GM23338 (cell line): ENCODE measurements at regions not wholly inside any gene's neighbourhood (a gene's known extent, or its start where the extent isn't known, plus 50 kb on each side); places are given as distances from the start of the nearest gene placed in this dataset.

ENCODE experiments used
- ATAC-seq: fragments of 200-7000 bp; cut with Tn5 transposase; 3 replicates; pipeline ENCODE4 v1.9.1; 2020
- DNase-seq: peaks from one replicate; pipeline ENCODE4 v3.0.0-alpha.2; 2015; ENCODE audit warnings: low spot score
- H2AFZ ChIP-seq: fragments of 200-600 bp; sonication (generic); 2 replicates; pipeline ENCODE4 v1.8.0; 2016; ENCODE audit warnings: antibody characterized with exemption, mild to moderate bottlenecking, moderate library complexity
- H3F3A ChIP-seq: fragments of 200-600 bp; sonication (generic); replicated peaks from 2 replicates; pipeline ENCODE4 v1.8.0; 2017; ENCODE audit warnings: antibody characterized with exemption, mixed run types, low read depth
- H3K27ac ChIP-seq: fragments of 200-600 bp; sonication (generic); 2 replicates; pipeline ENCODE4 v1.6.1; 2016; ENCODE audit warnings: low read depth
- H3K27me3 ChIP-seq: fragments of 200-600 bp; sonication (generic); 2 replicates; pipeline ENCODE4 v1.8.0; 2016; ENCODE audit warnings: mild to moderate bottlenecking, mixed run types, moderate library complexity; ENCODE audit not compliant: insufficient read depth
- H3K36me3 ChIP-seq: fragments of 200-600 bp; sonication (generic); 2 replicates; pipeline ENCODE4 v1.8.0; 2016; ENCODE audit warnings: mild to moderate bottlenecking; ENCODE audit not compliant: insufficient read depth
- H3K4me1 ChIP-seq: fragments of 200-600 bp; sonication (generic); 2 replicates; pipeline ENCODE4 v1.8.0; 2016; ENCODE audit warnings: mild to moderate bottlenecking, moderate library complexity; ENCODE audit not compliant: insufficient read depth
- H3K4me2 ChIP-seq: fragments of 200-600 bp; sonication (generic); 2 replicates; pipeline ENCODE4 v1.7.1; 2017; ENCODE audit warnings: mixed run types
- H3K4me3 ChIP-seq: fragments of 200-600 bp; sonication (generic); 2 replicates; pipeline ENCODE4 v1.6.1; 2016; ENCODE audit warnings: mixed run types
- H3K79me2 ChIP-seq: fragments of 200-600 bp; sonication (generic); replicated peaks from 2 replicates; pipeline ENCODE4 v1.8.0; 2017; ENCODE audit warnings: mild to moderate bottlenecking; ENCODE audit not compliant: insufficient read depth
- H3K9me2 ChIP-seq: fragments of 200-600 bp; sonication (generic); 2 replicates; pipeline ENCODE4 v1.8.0; 2017; ENCODE audit not compliant: insufficient read depth
- H4K20me1 ChIP-seq: fragments of 200-600 bp; sonication (generic); replicated peaks from 2 replicates; pipeline ENCODE4 v1.8.0; 2017; ENCODE audit warnings: mild to moderate bottlenecking; ENCODE audit not compliant: insufficient read depth
- H3K27ac Mint-ChIP-seq: 2 replicates; pipeline ENCODE4 v1.8.0; 2020; ENCODE audit warnings: inconsistent platforms, mild to moderate bottlenecking, moderate library complexity, mixed read lengths
- H3K27me3 Mint-ChIP-seq: 3 replicates; pipeline ENCODE4 v1.8.0; 2022; ENCODE audit warnings: low read depth, mild to moderate bottlenecking, moderate library complexity, mixed read lengths, inconsistent platforms; ENCODE audit not compliant: insufficient read depth, poor library complexity
- H3K36me3 Mint-ChIP-seq: 3 replicates; pipeline ENCODE4 v1.8.0; 2021; ENCODE audit warnings: low read depth, mild to moderate bottlenecking, inconsistent platforms, moderate library complexity, mixed read lengths
- H3K4me1 Mint-ChIP-seq: 3 replicates; pipeline ENCODE4 v1.8.0; 2020; ENCODE audit warnings: mild to moderate bottlenecking, inconsistent platforms, mixed read lengths
- H3K4me3 Mint-ChIP-seq: 3 replicates; pipeline ENCODE4 v1.8.0; 2021; ENCODE audit warnings: moderate library complexity, mild to moderate bottlenecking, inconsistent platforms, mixed read lengths
- H3K9me3 Mint-ChIP-seq: 3 replicates; pipeline ENCODE4 v1.8.0; 2020; ENCODE audit warnings: moderate library complexity, mild to moderate bottlenecking, inconsistent platforms, mixed read lengths
- CREB1 ChIP-seq: fragments of 250-450 bp; sonication (Bioruptor Pico); IDR thresholded peaks from 2 replicates; pipeline ENCODE4 v1.5.0; 2020; ENCODE audit warnings: low read depth, mild to moderate bottlenecking, moderate library complexity
- EZH2 ChIP-seq: fragments of 200-600 bp; sonication (generic); IDR thresholded peaks from one replicate; pipeline ENCODE4 v1.8.0; 2017; ENCODE audit warnings: antibody characterized with exemption, mild to moderate bottlenecking, low read depth; ENCODE audit not compliant: unreplicated experiment
- EZH2phosphoT487 ChIP-seq: fragments of 200-600 bp; sonication (generic); IDR thresholded peaks from one replicate; pipeline ENCODE4 v1.8.1; 2018; ENCODE audit warnings: antibody characterized with exemption; ENCODE audit not compliant: unreplicated experiment
- POLR2AphosphoS5 ChIP-seq: IDR thresholded peaks from 2 replicates; pipeline ENCODE4 v1.6.1; 2016; ENCODE audit warnings: antibody characterized with exemption, low read depth
- STAT1 ChIP-seq: IDR thresholded peaks from one replicate; pipeline ENCODE4 v1.6.1; 2016; ENCODE audit warnings: antibody characterized with exemption; ENCODE audit not compliant: unreplicated experiment
- ZNF114 ChIP-seq: fragments of 250-450 bp; sonication (Bioruptor Pico); IDR thresholded peaks from 2 replicates; pipeline ENCODE4 v1.5.0; 2020; ENCODE audit warnings: mild to moderate bottlenecking, moderate library complexity
- ZNF331 ChIP-seq: fragments of 250-450 bp; sonication (Bioruptor Pico); IDR thresholded peaks from 2 replicates; pipeline ENCODE4 v1.5.0; 2020; ENCODE audit warnings: low read depth, mild to moderate bottlenecking, moderate library complexity
- TF ChIP-seq, protein P1 (sequence below): fragments of 250-450 bp; sonication (Bioruptor Pico); IDR thresholded peaks from 2 replicates; pipeline ENCODE4 v1.5.0; 2020; ENCODE audit warnings: mild to moderate bottlenecking, moderate library complexity
- TF ChIP-seq, protein P2 (sequence below), 2 experiments: fragments of 200-600 bp in 1 of 2; sonication (generic) in 1 of 2; conservative IDR thresholded peaks; 2 replicates each; pipeline versions ENCODE4 v1.5.1 to v1.6.1; 2016 to 2017; ENCODE audit warnings: antibody characterized with exemption in 2 of 2, low read depth in 2 of 2, mild to moderate bottlenecking in 2 of 2, moderate library complexity in 1 of 2
- TF ChIP-seq, protein P3 (sequence below): IDR thresholded peaks from one replicate; pipeline ENCODE4 v1.6.1; 2018; ENCODE audit warnings: antibody characterized with exemption; ENCODE audit not compliant: unreplicated experiment

DNA sequence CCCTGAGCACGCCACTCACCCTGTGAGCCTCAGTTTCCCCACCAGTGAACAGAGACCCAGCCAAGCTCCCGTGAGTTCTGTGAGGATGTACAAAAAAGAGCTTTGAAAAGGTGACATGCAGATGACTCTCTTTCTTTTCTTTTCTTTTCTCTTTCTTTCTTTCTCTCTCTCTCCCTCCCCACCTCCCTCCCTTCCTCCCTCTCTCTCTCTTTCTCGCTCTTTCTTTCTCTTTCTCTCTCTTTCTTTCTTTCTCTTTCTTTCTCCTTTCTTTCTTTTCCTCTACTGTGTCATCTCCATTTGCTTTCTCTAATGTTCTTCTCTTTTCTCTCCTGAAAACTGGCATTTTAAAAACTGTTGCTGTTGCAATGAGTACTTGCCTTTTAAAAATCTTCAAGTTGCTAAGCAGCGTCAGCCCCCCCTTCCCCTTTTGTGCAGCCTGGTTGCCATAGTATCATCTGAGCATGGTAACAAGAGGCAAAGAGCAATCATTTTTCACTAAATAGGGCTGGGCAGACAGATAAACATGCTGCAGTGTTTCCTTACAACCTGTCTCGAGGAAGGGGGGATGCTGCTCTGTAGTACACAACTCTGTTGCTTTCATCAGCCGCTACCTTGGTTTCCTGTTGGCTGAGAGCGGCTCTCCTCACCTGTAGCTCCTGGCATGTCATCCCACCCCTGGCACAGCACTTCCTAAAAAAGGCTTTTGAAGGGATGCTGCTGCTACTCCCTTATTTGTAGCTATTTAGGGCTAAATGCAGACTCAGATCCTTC lies 108.7 kb upstream of the MBNL2 start:
- no peak for ATAC-seq
- Mint-ChIP-seq H3K4me3 (no peak overlapping the region), H3K27ac (no peak overlapping the region), H3K36me3 (no peaks in the 10 kb centered on the region), H3K9me3 (no peaks in the 10 kb centered on the region), H3K27me3 (peaks cover 4% of the 10 kb centered on the region), H3K4me1 (peaks cover 31% of the 10 kb centered on the region)
- Histone ChIP-seq H2AFZ (0 out of 2 replicates have a peak overlapping the region, but pooled peaks have one; percentile 13), H3K27me3 (0 out of 2 replicates have a peak, but pooled peaks cover 7% of the 10 kb centered on the region), H3K4me3 (no peak overlapping the region), H3K9me2 (peaks cover 10% of the 10 kb centered on the region), H3K4me2 (no peak overlapping the region), H4K20me1 (no peaks in the 10 kb centered on the region), H3K36me3 (no peaks in the 10 kb centered on the region), H3F3A (no peaks in the 10 kb centered on the region), H3K4me1 (peaks cover 10% of the 10 kb centered on the region; the same call in 1 of the 2 replicates), H3K79me2 (no peaks in the 10 kb centered on the region), H3K27ac (no peak overlapping the region)
- DNase-seq: peak; percentile 23
- TF ChIP-seq ZNF114 (CRISPR knock-in tag) (no peak), ZNF331 (no peak), EZH2phosphoT487 (no peak), CREB1 (CRISPR knock-in tag) (no peak), EZH2 (no peak), POLR2AphosphoS5 (no peak), STAT1 (no peak)
- TF ChIP-seq, protein P1, sequence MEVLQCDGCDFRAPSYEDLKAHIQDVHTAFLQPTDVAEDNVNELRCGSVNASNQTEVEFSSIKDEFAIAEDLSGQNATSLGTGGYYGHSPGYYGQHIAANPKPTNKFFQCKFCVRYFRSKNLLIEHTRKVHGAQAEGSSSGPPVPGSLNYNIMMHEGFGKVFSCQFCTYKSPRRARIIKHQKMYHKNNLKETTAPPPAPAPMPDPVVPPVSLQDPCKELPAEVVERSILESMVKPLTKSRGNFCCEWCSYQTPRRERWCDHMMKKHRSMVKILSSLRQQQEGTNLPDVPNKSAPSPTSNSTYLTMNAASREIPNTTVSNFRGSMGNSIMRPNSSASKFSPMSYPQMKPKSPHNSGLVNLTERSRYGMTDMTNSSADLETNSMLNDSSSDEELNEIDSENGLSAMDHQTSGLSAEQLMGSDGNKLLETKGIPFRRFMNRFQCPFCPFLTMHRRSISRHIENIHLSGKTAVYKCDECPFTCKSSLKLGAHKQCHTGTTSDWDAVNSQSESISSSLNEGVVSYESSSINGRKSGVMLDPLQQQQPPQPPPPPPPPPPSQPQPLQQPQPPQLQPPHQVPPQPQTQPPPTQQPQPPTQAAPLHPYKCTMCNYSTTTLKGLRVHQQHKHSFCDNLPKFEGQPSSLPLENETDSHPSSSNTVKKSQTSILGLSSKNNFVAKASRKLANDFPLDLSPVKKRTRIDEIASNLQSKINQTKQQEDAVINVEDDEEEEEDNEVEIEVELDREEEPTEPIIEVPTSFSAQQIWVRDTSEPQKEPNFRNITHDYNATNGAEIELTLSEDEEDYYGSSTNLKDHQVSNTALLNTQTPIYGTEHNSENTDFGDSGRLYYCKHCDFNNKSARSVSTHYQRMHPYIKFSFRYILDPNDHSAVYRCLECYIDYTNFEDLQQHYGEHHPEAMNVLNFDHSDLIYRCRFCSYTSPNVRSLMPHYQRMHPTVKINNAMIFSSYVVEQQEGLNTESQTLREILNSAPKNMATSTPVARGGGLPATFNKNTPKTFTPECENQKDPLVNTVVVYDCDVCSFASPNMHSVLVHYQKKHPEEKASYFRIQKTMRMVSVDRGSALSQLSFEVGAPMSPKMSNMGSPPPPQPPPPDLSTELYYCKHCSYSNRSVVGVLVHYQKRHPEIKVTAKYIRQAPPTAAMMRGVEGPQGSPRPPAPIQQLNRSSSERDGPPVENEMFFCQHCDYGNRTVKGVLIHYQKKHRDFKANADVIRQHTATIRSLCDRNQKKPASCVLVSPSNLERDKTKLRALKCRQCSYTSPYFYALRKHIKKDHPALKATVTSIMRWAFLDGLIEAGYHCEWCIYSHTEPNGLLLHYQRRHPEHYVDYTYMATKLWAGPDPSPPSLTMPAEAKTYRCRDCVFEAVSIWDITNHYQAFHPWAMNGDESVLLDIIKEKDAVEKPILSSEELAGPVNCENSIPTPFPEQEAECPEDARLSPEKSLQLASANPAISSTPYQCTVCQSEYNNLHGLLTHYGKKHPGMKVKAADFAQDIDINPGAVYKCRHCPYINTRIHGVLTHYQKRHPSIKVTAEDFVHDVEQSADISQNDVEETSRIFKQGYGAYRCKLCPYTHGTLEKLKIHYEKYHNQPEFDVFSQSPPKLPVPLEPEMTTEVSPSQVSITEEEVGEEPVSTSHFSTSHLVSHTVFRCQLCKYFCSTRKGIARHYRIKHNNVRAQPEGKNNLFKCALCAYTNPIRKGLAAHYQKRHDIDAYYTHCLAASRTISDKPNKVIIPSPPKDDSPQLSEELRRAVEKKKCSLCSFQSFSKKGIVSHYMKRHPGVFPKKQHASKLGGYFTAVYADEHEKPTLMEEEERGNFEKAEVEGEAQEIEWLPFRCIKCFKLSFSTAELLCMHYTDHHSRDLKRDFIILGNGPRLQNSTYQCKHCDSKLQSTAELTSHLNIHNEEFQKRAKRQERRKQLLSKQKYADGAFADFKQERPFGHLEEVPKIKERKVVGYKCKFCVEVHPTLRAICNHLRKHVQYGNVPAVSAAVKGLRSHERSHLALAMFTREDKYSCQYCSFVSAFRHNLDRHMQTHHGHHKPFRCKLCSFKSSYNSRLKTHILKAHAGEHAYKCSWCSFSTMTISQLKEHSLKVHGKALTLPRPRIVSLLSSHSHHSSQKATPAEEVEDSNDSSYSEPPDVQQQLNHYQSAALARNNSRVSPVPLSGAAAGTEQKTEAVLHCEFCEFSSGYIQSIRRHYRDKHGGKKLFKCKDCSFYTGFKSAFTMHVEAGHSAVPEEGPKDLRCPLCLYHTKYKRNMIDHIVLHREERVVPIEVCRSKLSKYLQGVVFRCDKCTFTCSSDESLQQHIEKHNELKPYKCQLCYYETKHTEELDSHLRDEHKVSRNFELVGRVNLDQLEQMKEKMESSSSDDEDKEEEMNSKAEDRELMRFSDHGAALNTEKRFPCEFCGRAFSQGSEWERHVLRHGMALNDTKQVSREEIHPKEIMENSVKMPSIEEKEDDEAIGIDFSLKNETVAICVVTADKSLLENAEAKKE (CRISPR knock-in tag): no peak
- TF ChIP-seq, protein P2, sequence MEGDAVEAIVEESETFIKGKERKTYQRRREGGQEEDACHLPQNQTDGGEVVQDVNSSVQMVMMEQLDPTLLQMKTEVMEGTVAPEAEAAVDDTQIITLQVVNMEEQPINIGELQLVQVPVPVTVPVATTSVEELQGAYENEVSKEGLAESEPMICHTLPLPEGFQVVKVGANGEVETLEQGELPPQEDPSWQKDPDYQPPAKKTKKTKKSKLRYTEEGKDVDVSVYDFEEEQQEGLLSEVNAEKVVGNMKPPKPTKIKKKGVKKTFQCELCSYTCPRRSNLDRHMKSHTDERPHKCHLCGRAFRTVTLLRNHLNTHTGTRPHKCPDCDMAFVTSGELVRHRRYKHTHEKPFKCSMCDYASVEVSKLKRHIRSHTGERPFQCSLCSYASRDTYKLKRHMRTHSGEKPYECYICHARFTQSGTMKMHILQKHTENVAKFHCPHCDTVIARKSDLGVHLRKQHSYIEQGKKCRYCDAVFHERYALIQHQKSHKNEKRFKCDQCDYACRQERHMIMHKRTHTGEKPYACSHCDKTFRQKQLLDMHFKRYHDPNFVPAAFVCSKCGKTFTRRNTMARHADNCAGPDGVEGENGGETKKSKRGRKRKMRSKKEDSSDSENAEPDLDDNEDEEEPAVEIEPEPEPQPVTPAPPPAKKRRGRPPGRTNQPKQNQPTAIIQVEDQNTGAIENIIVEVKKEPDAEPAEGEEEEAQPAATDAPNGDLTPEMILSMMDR (conservative IDR thresholded peaks at IDR 0.05; ENCODE audit: low read depth in 2 of 2): no peak
- TF ChIP-seq, protein P3, sequence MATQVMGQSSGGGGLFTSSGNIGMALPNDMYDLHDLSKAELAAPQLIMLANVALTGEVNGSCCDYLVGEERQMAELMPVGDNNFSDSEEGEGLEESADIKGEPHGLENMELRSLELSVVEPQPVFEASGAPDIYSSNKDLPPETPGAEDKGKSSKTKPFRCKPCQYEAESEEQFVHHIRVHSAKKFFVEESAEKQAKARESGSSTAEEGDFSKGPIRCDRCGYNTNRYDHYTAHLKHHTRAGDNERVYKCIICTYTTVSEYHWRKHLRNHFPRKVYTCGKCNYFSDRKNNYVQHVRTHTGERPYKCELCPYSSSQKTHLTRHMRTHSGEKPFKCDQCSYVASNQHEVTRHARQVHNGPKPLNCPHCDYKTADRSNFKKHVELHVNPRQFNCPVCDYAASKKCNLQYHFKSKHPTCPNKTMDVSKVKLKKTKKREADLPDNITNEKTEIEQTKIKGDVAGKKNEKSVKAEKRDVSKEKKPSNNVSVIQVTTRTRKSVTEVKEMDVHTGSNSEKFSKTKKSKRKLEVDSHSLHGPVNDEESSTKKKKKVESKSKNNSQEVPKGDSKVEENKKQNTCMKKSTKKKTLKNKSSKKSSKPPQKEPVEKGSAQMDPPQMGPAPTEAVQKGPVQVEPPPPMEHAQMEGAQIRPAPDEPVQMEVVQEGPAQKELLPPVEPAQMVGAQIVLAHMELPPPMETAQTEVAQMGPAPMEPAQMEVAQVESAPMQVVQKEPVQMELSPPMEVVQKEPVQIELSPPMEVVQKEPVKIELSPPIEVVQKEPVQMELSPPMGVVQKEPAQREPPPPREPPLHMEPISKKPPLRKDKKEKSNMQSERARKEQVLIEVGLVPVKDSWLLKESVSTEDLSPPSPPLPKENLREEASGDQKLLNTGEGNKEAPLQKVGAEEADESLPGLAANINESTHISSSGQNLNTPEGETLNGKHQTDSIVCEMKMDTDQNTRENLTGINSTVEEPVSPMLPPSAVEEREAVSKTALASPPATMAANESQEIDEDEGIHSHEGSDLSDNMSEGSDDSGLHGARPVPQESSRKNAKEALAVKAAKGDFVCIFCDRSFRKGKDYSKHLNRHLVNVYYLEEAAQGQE: no peak
